GM12892 (cell line): ENCODE measurements at regions not wholly inside any gene's neighbourhood (a gene's known extent, or its start where the extent isn't known, plus 50 kb on each side); places are given as distances from the start of the nearest gene placed in this dataset.

ENCODE experiments used
- POLR2A ChIP-seq: IDR thresholded peaks from 2 replicates; pipeline ENCODE4 v1.6.1; 2011; ENCODE audit warnings: low read depth, low read length, control low read depth
- TAF1 ChIP-seq: IDR thresholded peaks from 2 replicates; pipeline ENCODE4 v1.6.1; 2011; ENCODE audit warnings: low read depth, mild to moderate bottlenecking, control low read depth, low read length, borderline replicate concordance

DNA sequence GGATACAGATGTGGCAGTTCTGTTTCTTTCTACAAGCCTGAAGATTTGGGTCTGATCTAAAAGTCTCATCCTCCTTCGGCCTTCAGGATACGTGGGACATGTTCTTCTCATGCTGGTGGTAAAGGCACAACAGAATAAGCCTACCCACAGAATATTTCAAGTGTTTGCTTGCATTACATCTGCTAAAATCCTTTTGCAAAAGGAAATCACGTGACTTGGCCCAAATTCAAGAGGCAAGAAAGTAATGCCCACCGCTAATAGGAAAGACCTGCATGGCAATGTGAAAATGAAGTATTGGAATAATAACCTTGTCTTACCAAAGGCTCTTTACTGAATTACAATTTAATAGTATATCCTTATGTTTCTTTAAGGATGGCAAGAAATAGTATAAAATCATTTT, 439.9 kb upstream of the TGFBR2 start:
- no peak for TF ChIP-seq TAF1
- no peak for TF ChIP-seq POLR2A
